IMR-90 (cell line): ENCODE measurements at regions not wholly inside any gene's neighbourhood (a gene's known extent, or its start where the extent isn't known, plus 50 kb on each side); places are given as distances from the start of the nearest gene placed in this dataset.

Experiments used
- ATAC-seq: fragments of 200-7000 bp; cut with Tn5 transposase; 2 replicates; pipeline ENCODE4 v1.9.1; 2020; ENCODE audit warnings: low read depth, mild to moderate bottlenecking, moderate library complexity
- BruUV-seq: library from RNA; stranded (reverse); fragments of 400-500 nt; replicated peaks from 2 replicates; lab custom pipeline; 2021; lab: Mats Ljungman, UMichigan
- CTCF ChIA-PET: fragments of 300-600 bp; formaldehyde crosslinking; extraction: SDS; loops from one replicate; lab custom pipeline; 2021; ENCODE audit warnings: antibody characterized with exemption; lab: Yijun Ruan, JAX
- POLR2A ChIA-PET: fragments of 300-600 bp; sonication (Branson Sonifier 250); formaldehyde crosslinking; loops from one replicate; lab custom pipeline; 2022; ENCODE audit warnings: antibody characterized with exemption; ENCODE audit not compliant: unreplicated experiment; lab: Charles Lee
- DNase-seq: peaks from one replicate; pipeline ENCODE4 v3.0.0; 2013
- H2AFZ ChIP-seq: replicated peaks from 2 replicates; pipeline ENCODE3; 2013; ENCODE audit warnings: low read length, mild to moderate bottlenecking; ENCODE audit not compliant: poor library complexity
- H2AK5ac ChIP-seq: 2 replicates; pipeline ENCODE4 v1.6.1; 2013; ENCODE audit warnings: low read depth, low read length, inconsistent platforms
- H2AK9ac ChIP-seq: replicated peaks from 2 replicates; pipeline ENCODE3; 2013; ENCODE audit warnings: mild to moderate bottlenecking, low read depth, low read length, moderate library complexity; ENCODE audit not compliant: poor library complexity
- H2BK120ac ChIP-seq: 2 replicates; pipeline ENCODE4 v1.6.1; 2013; ENCODE audit warnings: low read depth, low read length, inconsistent platforms
- H2BK15ac ChIP-seq: 3 replicates; pipeline ENCODE4 v1.6.1; 2013; ENCODE audit warnings: low read depth, low read length, inconsistent platforms
- H2BK20ac ChIP-seq: 2 replicates; pipeline ENCODE4 v1.6.1; 2013; ENCODE audit warnings: low read depth, mild to moderate bottlenecking, inconsistent platforms, low read length, moderate library complexity
- H2BK5ac ChIP-seq: 2 replicates; pipeline ENCODE4 v1.6.1; 2013; ENCODE audit warnings: mild to moderate bottlenecking, low read depth, low read length, inconsistent platforms; ENCODE audit not compliant: poor library complexity, severe bottlenecking
- H3K14ac ChIP-seq: replicated peaks from 2 replicates; pipeline ENCODE4 v1.6.1; 2013; ENCODE audit warnings: low read depth, low read length, inconsistent platforms
- H3K18ac ChIP-seq: 2 replicates; pipeline ENCODE4 v1.6.1; 2013; ENCODE audit warnings: low read depth, low read length, control low read depth
- H3K23ac ChIP-seq: 2 replicates; pipeline ENCODE4 v1.6.1; 2013; ENCODE audit warnings: low read depth, low read length, inconsistent platforms
- H3K27ac ChIP-seq: 2 replicates; pipeline ENCODE4 v1.5.1; 2013; ENCODE audit warnings: mild to moderate bottlenecking, control low read depth, low read length; ENCODE audit not compliant: insufficient read depth
- H3K27me3 ChIP-seq: 2 replicates; pipeline ENCODE4 v1.6.1; 2013; ENCODE audit warnings: low read length; ENCODE audit not compliant: control insufficient read depth, insufficient read depth
- H3K36me3 ChIP-seq: 2 replicates; pipeline ENCODE4 v1.6.1; 2013; ENCODE audit warnings: low read length, mixed read lengths; ENCODE audit not compliant: control insufficient read depth, insufficient read depth
- H3K4ac ChIP-seq: 2 replicates; pipeline ENCODE4 v1.6.1; 2013; ENCODE audit warnings: low read depth, low read length, inconsistent platforms
- H3K4me1 ChIP-seq: 2 replicates; pipeline ENCODE4 v1.6.1; 2013; ENCODE audit warnings: low read length, mixed read lengths; ENCODE audit not compliant: control insufficient read depth, insufficient read depth
- H3K4me2 ChIP-seq: 2 replicates; pipeline ENCODE4 v1.6.1; 2013; ENCODE audit warnings: low read depth, mild to moderate bottlenecking, control low read depth, low read length, moderate library complexity
- H3K4me3 ChIP-seq: 2 replicates; pipeline ENCODE4 v1.5.1; 2013; ENCODE audit warnings: low read depth, mild to moderate bottlenecking, control low read depth, low read length, moderate library complexity; ENCODE audit not compliant: insufficient read depth
- H3K56ac ChIP-seq: 2 replicates; pipeline ENCODE4 v1.6.1; 2013; ENCODE audit warnings: low read length, inconsistent platforms; ENCODE audit not compliant: insufficient read depth; ENCODE audit errors: extremely low read depth
- H3K79me1 ChIP-seq, 2 experiments: 2 replicates each; pipeline ENCODE4 v1.6.1; 2013; ENCODE audit warnings: low read length in 2 of 2, inconsistent platforms in 1 of 2, low read depth in 1 of 2
- H3K9ac ChIP-seq: 2 replicates; pipeline ENCODE4 v1.6.1; 2013; ENCODE audit warnings: low read depth, low read length, control low read depth
- H3K9me1 ChIP-seq: 2 replicates; pipeline ENCODE4 v1.6.1; 2013; ENCODE audit warnings: low read length, inconsistent platforms; ENCODE audit not compliant: insufficient read depth
- H3K9me3 ChIP-seq: 2 replicates; pipeline ENCODE4 v1.6.1; 2013; ENCODE audit warnings: low read length; ENCODE audit not compliant: control insufficient read depth, insufficient read depth
- H4K20me1 ChIP-seq: 2 replicates; pipeline ENCODE4 v1.6.1; 2013; ENCODE audit warnings: low read length, inconsistent platforms; ENCODE audit not compliant: insufficient read depth
- H4K5ac ChIP-seq: 2 replicates; pipeline ENCODE4 v1.6.1; 2013; ENCODE audit warnings: mild to moderate bottlenecking, low read depth, low read length, control low read depth
- H4K8ac ChIP-seq, 2 experiments: 2 replicates each; pipeline ENCODE4 v1.6.1; 2013; ENCODE audit warnings: low read depth in 2 of 2, low read length in 2 of 2, control low read depth in 1 of 2, inconsistent platforms in 1 of 2
- H4K91ac ChIP-seq: 2 replicates; pipeline ENCODE4 v1.6.1; 2013; ENCODE audit warnings: low read depth, low read length, inconsistent platforms; ENCODE audit not compliant: insufficient read depth
- CEBPB ChIP-seq: IDR thresholded peaks from 2 replicates; pipeline ENCODE4 v1.6.1; 2012; ENCODE audit warnings: low read depth, low read length, improper control_type of control experiment
- CHD1 ChIP-seq: IDR thresholded peaks from 2 replicates; pipeline ENCODE4 v1.6.1; 2012; ENCODE audit warnings: low read depth, low read length, improper control_type of control experiment
- FOS ChIP-seq: fragments of 150-350 bp; IDR thresholded peaks from 2 replicates; pipeline ENCODE4 v1.6.1; 2016; ENCODE audit warnings: low read depth, low read length
- MXI1 ChIP-seq: IDR thresholded peaks from 2 replicates; pipeline ENCODE4 v1.6.1; 2012; ENCODE audit warnings: low read depth, mild to moderate bottlenecking, low read length, moderate library complexity, borderline replicate concordance
- POLR2A ChIP-seq: IDR thresholded peaks from 2 replicates; pipeline ENCODE4 v1.6.1; 2012; ENCODE audit warnings: mild to moderate bottlenecking, low read depth, low read length
- RFX5 ChIP-seq: IDR thresholded peaks from 2 replicates; pipeline ENCODE4 v1.8.0; 2012; ENCODE audit warnings: low read depth, mild to moderate bottlenecking, low read length, moderate library complexity
- USF2 ChIP-seq: fragments of 150-350 bp; IDR thresholded peaks from 2 replicates; pipeline ENCODE4 v1.6.1; 2017; ENCODE audit warnings: mild to moderate bottlenecking, antibody characterized with exemption, low read length, low read depth
- WGBS, 2 experiments: methylation state at CpG; one replicate each; pipeline versions ENCODE4 v1.1.5 to v1.1.7; 2013; ENCODE audit warnings: missing lambda C conversion rate in 2 of 2; ENCODE audit not compliant: insufficient read length in 1 of 2; ENCODE audit errors: extremely low coverage in 2 of 2; 5-methylcytosine and 5-hydroxymethylcytosine counted together
- dilution Hi-C: fragments of 300-500 bp; cut with HindIII; formaldehyde crosslinking; loops from one replicate; pipeline ENCODE4 v1.14.3; 2018; ENCODE audit warnings: low sequenced_read_pairs; ENCODE audit not compliant: unreplicated experiment
- in situ Hi-C: fragments of 300-500 bp; cut with MboI; formaldehyde crosslinking; loops from 3 replicates; pipeline ENCODE4 v1.14.3; 2019; ENCODE audit warnings: low sequenced_read_pairs, inconsistent platforms, mixed read lengths
- intact Hi-C: fragments of 100-400 bp; cut with micrococcal nuclease; formaldehyde crosslinking; loops from 2 replicates; pipeline ENCODE4 v1.10.0; 2022
- TF ChIP-seq, protein P1 (sequence below): conservative IDR thresholded peaks from 2 replicates; pipeline ENCODE4 v1.5.1; 2012; ENCODE audit warnings: mild to moderate bottlenecking, low read depth, low read length, improper control_type of control experiment

GRCh38 chrX:40149286-40150175 lies 51.8 kb upstream of the BCOR start:
- no peak overlapping the region for H2BK120ac ChIP-seq
- no peak overlapping the region for H3K9ac ChIP-seq
- H3K9me1 ChIP-seq: no peaks in the 10 kb centered on the region
- no peaks in the 10 kb centered on the region for H3K79me1 ChIP-seq
- H2BK15ac ChIP-seq: no peak overlapping the region
- no TSS peak for BruUV-seq
- WGBS, 2 experiments: 53% methylated on average over 8 of the region's 17 CpGs; no CpG with 5 or more reads in 1 of the 2 experiments
- no peak overlapping the region for H2BK5ac ChIP-seq
- CTCF ChIA-PET: interaction anchor here (1.0 kb wide), 1 partner anchor 20 kb away, joined by 4 read pairs; no protein-coding TSS in a partner anchor
- ATAC-seq (no peak), DNase-seq (no peak)
- no peak overlapping the region for H3K23ac ChIP-seq
- intact Hi-C loops: loop anchor here (5.0 to 10.0 kb wide), 2 partner anchors 52 to 415 kb away; partner anchors contain the start of gene BCOR
- no peak overlapping the region for H4K5ac ChIP-seq
- no peaks in the 10 kb centered on the region; the same call in 1 of the 2 replicates for H3K9me3 ChIP-seq
- POLR2A ChIA-PET: no interaction called here
- H3K4me3 ChIP-seq: no peak overlapping the region
- no peak overlapping the region for H4K91ac ChIP-seq
- no peak overlapping the region for H3K14ac ChIP-seq
- H2AK5ac ChIP-seq: no peak overlapping the region
- peak overlapping the region; percentile 5 for H2AK9ac ChIP-seq
- TF ChIP-seq MXI1 (no peak), POLR2A (no peak), CEBPB (no peak), USF2 (no peak), RFX5 (no peak), FOS (no peak), CHD1 (no peak)
- TF ChIP-seq, protein P1, sequence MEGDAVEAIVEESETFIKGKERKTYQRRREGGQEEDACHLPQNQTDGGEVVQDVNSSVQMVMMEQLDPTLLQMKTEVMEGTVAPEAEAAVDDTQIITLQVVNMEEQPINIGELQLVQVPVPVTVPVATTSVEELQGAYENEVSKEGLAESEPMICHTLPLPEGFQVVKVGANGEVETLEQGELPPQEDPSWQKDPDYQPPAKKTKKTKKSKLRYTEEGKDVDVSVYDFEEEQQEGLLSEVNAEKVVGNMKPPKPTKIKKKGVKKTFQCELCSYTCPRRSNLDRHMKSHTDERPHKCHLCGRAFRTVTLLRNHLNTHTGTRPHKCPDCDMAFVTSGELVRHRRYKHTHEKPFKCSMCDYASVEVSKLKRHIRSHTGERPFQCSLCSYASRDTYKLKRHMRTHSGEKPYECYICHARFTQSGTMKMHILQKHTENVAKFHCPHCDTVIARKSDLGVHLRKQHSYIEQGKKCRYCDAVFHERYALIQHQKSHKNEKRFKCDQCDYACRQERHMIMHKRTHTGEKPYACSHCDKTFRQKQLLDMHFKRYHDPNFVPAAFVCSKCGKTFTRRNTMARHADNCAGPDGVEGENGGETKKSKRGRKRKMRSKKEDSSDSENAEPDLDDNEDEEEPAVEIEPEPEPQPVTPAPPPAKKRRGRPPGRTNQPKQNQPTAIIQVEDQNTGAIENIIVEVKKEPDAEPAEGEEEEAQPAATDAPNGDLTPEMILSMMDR: no peak
- H3K4ac ChIP-seq: no peak overlapping the region
- dilution Hi-C loops: no loop called here
- H2BK20ac ChIP-seq: no peak overlapping the region
- no peak overlapping the region for H3K56ac ChIP-seq
- H3K4me1 ChIP-seq: no peaks in the 10 kb centered on the region; the same call in 1 of the 2 replicates
- in situ Hi-C loops: no loop called here
- no peaks in the 10 kb centered on the region for H4K20me1 ChIP-seq
- no peak overlapping the region for H3K4me2 ChIP-seq
- H3K18ac ChIP-seq: no peak overlapping the region
- no peak overlapping the region for H3K27ac ChIP-seq
- H3K27me3 ChIP-seq: peaks cover 26% of the 10 kb centered on the region; the same call in 1 of the 2 replicates
- H4K8ac ChIP-seq: no peak overlapping the region
- no peak overlapping the region for H2AFZ ChIP-seq
- H3K36me3 ChIP-seq: no peaks in the 10 kb centered on the region
